WTC11 (cell line): ENCODE measurements at regions not wholly inside any gene's neighbourhood (a gene's known extent, or its start where the extent isn't known, plus 50 kb on each side); places are given as distances from the start of the nearest gene placed in this dataset.

Experiments used
- ATAC-seq: fragments of 200-7000 bp; cut with Tn5 transposase; 2 replicates; pipeline ENCODE4 v1.10.0; 2021; ENCODE audit warnings: mild to moderate bottlenecking, moderate library complexity
- CTCF ChIA-PET: fragments of 300-600 bp; sonication (Branson Sonifier 250); formaldehyde crosslinking; loops from one replicate; lab custom pipeline; 2021; ENCODE audit warnings: antibody characterized with exemption; lab: Charles Lee
- POLR2A ChIA-PET: fragments of 350-600 bp; sonication (Branson Sonifier 250); formaldehyde crosslinking; loops from one replicate; lab custom pipeline; 2021; ENCODE audit warnings: antibody characterized with exemption; lab: Charles Lee
- DNase-seq: peaks from one replicate; pipeline ENCODE4 v3.0.0; 2021; ENCODE audit warnings: low spot score
- H3K27ac Mint-ChIP-seq: 2 replicates; pipeline ENCODE4 v1.8.0; 2021; ENCODE audit warnings: mixed read lengths
- H3K27me3 Mint-ChIP-seq: 2 replicates; pipeline ENCODE4 v1.8.0; 2021; ENCODE audit warnings: low read depth, mild to moderate bottlenecking, moderate library complexity, mixed read lengths
- H3K36me3 Mint-ChIP-seq: 2 replicates; pipeline ENCODE4 v1.8.0; 2021; ENCODE audit warnings: mixed read lengths
- H3K4me1 Mint-ChIP-seq: 2 replicates; pipeline ENCODE4 v1.8.0; 2022; ENCODE audit warnings: mixed read lengths
- H3K4me3 Mint-ChIP-seq: 2 replicates; pipeline ENCODE4 v1.8.0; 2021; ENCODE audit warnings: mild to moderate bottlenecking, moderate library complexity, mixed read lengths
- H3K9me3 Mint-ChIP-seq: 2 replicates; pipeline ENCODE4 v1.8.0; 2021; ENCODE audit warnings: mixed read lengths
- ARID4B ChIP-seq: sonication (generic); formaldehyde crosslinking; IDR thresholded peaks from 2 replicates; pipeline ENCODE4 v1.8.0; 2023; ENCODE audit warnings: missing genetic modification reagents, mild to moderate bottlenecking, borderline replicate concordance
- ATF1 ChIP-seq: sonication (generic); formaldehyde crosslinking; IDR thresholded peaks from 2 replicates; pipeline ENCODE4 v1.8.1; 2023; ENCODE audit warnings: mild to moderate bottlenecking, moderate library complexity, missing genetic modification reagents
- CDX4 ChIP-seq: fragments of 250-450 bp; sonication (Bioruptor Pico); IDR thresholded peaks from 2 replicates; pipeline ENCODE4 v1.9.0; 2021; ENCODE audit warnings: moderate library complexity, mild to moderate bottlenecking, inconsistent platforms, borderline replicate concordance
- E2F5 ChIP-seq: sonication (generic); formaldehyde crosslinking; IDR thresholded peaks from 2 replicates; pipeline ENCODE4 v1.8.1; 2022; ENCODE audit warnings: mild to moderate bottlenecking, moderate library complexity, missing genetic modification reagents
- ELF4 ChIP-seq: sonication (generic); formaldehyde crosslinking; IDR thresholded peaks from 2 replicates; pipeline ENCODE4 v1.8.1; 2022; ENCODE audit warnings: low read depth, mild to moderate bottlenecking, moderate library complexity, missing genetic modification reagents
- GRHL2 ChIP-seq: fragments of 250-450 bp; sonication (Bioruptor Pico); IDR thresholded peaks from 2 replicates; pipeline ENCODE4 v1.8.0; 2022; ENCODE audit warnings: mild to moderate bottlenecking, moderate library complexity; ENCODE audit not compliant: insufficient replicate concordance, severe bottlenecking
- GTF2I ChIP-seq: fragments of 250-450 bp; sonication (Bioruptor Pico); conservative IDR thresholded peaks from 2 replicates; pipeline ENCODE4 v1.4.0; 2021; ENCODE audit warnings: mild to moderate bottlenecking
- IRF2 ChIP-seq: sonication (generic); formaldehyde crosslinking; IDR thresholded peaks from 2 replicates; pipeline ENCODE4 v1.8.0; 2022; ENCODE audit warnings: low read depth, missing genetic modification reagents, borderline replicate concordance
- JUN ChIP-seq: sonication (generic); formaldehyde crosslinking; IDR thresholded peaks from 2 replicates; pipeline ENCODE4 v1.8.0; 2023; ENCODE audit warnings: mild to moderate bottlenecking, missing genetic modification reagents
- MYBL2 ChIP-seq: sonication (generic); formaldehyde crosslinking; IDR thresholded peaks from 2 replicates; pipeline ENCODE4 v1.8.1; 2023; ENCODE audit warnings: mild to moderate bottlenecking, moderate library complexity, missing genetic modification reagents
- NFE2L1 ChIP-seq: sonication (generic); formaldehyde crosslinking; IDR thresholded peaks from 2 replicates; pipeline ENCODE4 v1.8.1; 2023; ENCODE audit warnings: missing genetic modification reagents
- NFYB ChIP-seq: sonication (generic); formaldehyde crosslinking; conservative IDR thresholded peaks from 2 replicates; pipeline ENCODE4 v1.8.0; 2022; ENCODE audit warnings: low read depth, missing genetic modification reagents
- NR3C1 ChIP-seq: sonication (generic); formaldehyde crosslinking; conservative IDR thresholded peaks from 2 replicates; pipeline ENCODE4 v1.8.1; 2023; ENCODE audit warnings: low read depth, mild to moderate bottlenecking, missing genetic modification reagents
- OVOL2 ChIP-seq: fragments of 250-450 bp; sonication (Bioruptor Pico); IDR thresholded peaks from 2 replicates; pipeline ENCODE4 v1.9.0; 2021; ENCODE audit warnings: mild to moderate bottlenecking, borderline replicate concordance
- PRDM15 ChIP-seq: sonication (generic); formaldehyde crosslinking; IDR thresholded peaks from 2 replicates; pipeline ENCODE4 v1.8.0; 2022; ENCODE audit warnings: missing genetic modification reagents
- PREB ChIP-seq: sonication (generic); formaldehyde crosslinking; IDR thresholded peaks from 2 replicates; pipeline ENCODE4 v1.8.1; 2022; ENCODE audit warnings: mild to moderate bottlenecking, missing genetic modification reagents, moderate library complexity, borderline replicate concordance
- SOX15 ChIP-seq: fragments of 250-450 bp; sonication (Bioruptor Pico); IDR thresholded peaks from 2 replicates; pipeline ENCODE4 v1.9.0; 2021; ENCODE audit warnings: mild to moderate bottlenecking
- TEAD1 ChIP-seq: sonication (generic); formaldehyde crosslinking; IDR thresholded peaks from 2 replicates; pipeline ENCODE4 v1.8.0; 2022; ENCODE audit warnings: mild to moderate bottlenecking, missing genetic modification reagents
- TEAD4 ChIP-seq: sonication (generic); formaldehyde crosslinking; IDR thresholded peaks from 2 replicates; pipeline ENCODE4 v1.8.0; 2022; ENCODE audit warnings: mild to moderate bottlenecking, missing genetic modification reagents
- TP53 ChIP-seq: sonication (generic); formaldehyde crosslinking; IDR thresholded peaks from 2 replicates; pipeline ENCODE4 v1.8.1; 2023; ENCODE audit warnings: mild to moderate bottlenecking, missing genetic modification reagents
- ZBTB21 ChIP-seq: sonication (generic); formaldehyde crosslinking; IDR thresholded peaks from 2 replicates; pipeline ENCODE4 v1.8.1; 2023; ENCODE audit warnings: mild to moderate bottlenecking, missing genetic modification reagents, borderline replicate concordance
- ZNF138 ChIP-seq: sonication (generic); formaldehyde crosslinking; conservative IDR thresholded peaks from 2 replicates; pipeline ENCODE4 v1.8.1; 2022; ENCODE audit warnings: mild to moderate bottlenecking, moderate library complexity, missing genetic modification reagents
- ZNF219 ChIP-seq: sonication (generic); formaldehyde crosslinking; IDR thresholded peaks from 2 replicates; pipeline ENCODE4 v1.8.0; 2023; ENCODE audit warnings: missing genetic modification reagents, mild to moderate bottlenecking, borderline replicate concordance
- ZNF317 ChIP-seq: sonication (generic); formaldehyde crosslinking; IDR thresholded peaks from 2 replicates; pipeline ENCODE4 v1.8.1; 2023; ENCODE audit warnings: low read depth, mild to moderate bottlenecking, moderate library complexity, missing genetic modification reagents, borderline replicate concordance
- ZNF396 ChIP-seq: fragments of 250-450 bp; sonication (Bioruptor Pico); IDR thresholded peaks from 2 replicates; pipeline ENCODE4 v1.8.0; 2021; ENCODE audit warnings: mild to moderate bottlenecking, moderate library complexity, borderline replicate concordance
- ZNF416 ChIP-seq: fragments of 250-450 bp; sonication (Bioruptor Pico); IDR thresholded peaks from 2 replicates; pipeline ENCODE4 v1.9.0; 2021; ENCODE audit warnings: mild to moderate bottlenecking, inconsistent platforms

- Mint-ChIP-seq H3K9me3 (peaks cover 38% of the 10 kb centered on the region), H3K27ac (no peak overlapping the region), H3K4me3 (no peak overlapping the region), H3K27me3 (no peaks in the 10 kb centered on the region), H3K36me3 (peaks cover 22% of the 10 kb centered on the region), H3K4me1 (peaks cover 27% of the 10 kb centered on the region)
- CTCF ChIA-PET, result interaction anchor here (0.5 kb wide), 1 partner anchor 45 kb away, joined by 6 read pairs; no protein-coding TSS in a partner anchor
- DNase-seq (no peak), ATAC-seq (no peak)
- TF ChIP-seq E2F5 (CRISPR knock-in tag), result no peak
- TF ChIP-seq ZNF416 (CRISPR knock-in tag), result no peak
- TF ChIP-seq ZNF396 (CRISPR knock-in tag), result no peak
- no peak for TF ChIP-seq ZNF317 (CRISPR knock-in tag)
- no peak for TF ChIP-seq ZNF219 (CRISPR knock-in tag)
- no peak for TF ChIP-seq SOX15
- TF ChIP-seq TEAD4 (CRISPR knock-in tag), result no peak
- no peak for TF ChIP-seq IRF2 (CRISPR knock-in tag)
- TF ChIP-seq NFE2L1 (CRISPR knock-in tag), result no peak
- no peak for TF ChIP-seq MYBL2 (CRISPR knock-in tag)
- TF ChIP-seq TP53 (CRISPR knock-in tag), result no peak
- TF ChIP-seq ARID4B (CRISPR knock-in tag), result no peak
- TF ChIP-seq ZNF138, result no peak
- no peak for TF ChIP-seq CDX4
- POLR2A ChIA-PET, result no interaction called here
Observed at GRCh38 chr1:177775924-177776323, 193.9 kb downstream of the SEC16B start.

GRCh38 chr1:177772386-177772960 lies 197.4 kb downstream of the SEC16B start:
- H3K27ac Mint-ChIP-seq, result no peak overlapping the region
- DNase-seq, result no peak
- ChIA-PET CTCF (no interaction called here), POLR2A (no interaction called here)
- H3K4me1 Mint-ChIP-seq, result peaks cover 6% of the 10 kb centered on the region
- H3K4me3 Mint-ChIP-seq, result no peak overlapping the region
- no peaks in the 10 kb centered on the region for H3K27me3 Mint-ChIP-seq
- peaks cover 38% of the 10 kb centered on the region for H3K9me3 Mint-ChIP-seq
- peaks cover 22% of the 10 kb centered on the region for H3K36me3 Mint-ChIP-seq
- no peak for ATAC-seq
- TF ChIP-seq NFYB (CRISPR knock-in tag) (no peak), JUN (CRISPR knock-in tag) (no peak), ELF4 (CRISPR knock-in tag) (no peak), GRHL2 (CRISPR knock-in tag) (no peak), PRDM15 (CRISPR knock-in tag) (no peak), OVOL2 (no peak), TEAD1 (no peak), PREB (CRISPR knock-in tag) (no peak), ATF1 (no peak), NR3C1 (no peak), SOX15 (no peak), ZBTB21 (CRISPR knock-in tag) (no peak), GTF2I (no peak)
